Heart right ventricle (tissue), 16 donors: ENCODE measurements at regions not wholly inside any gene's neighbourhood (a gene's known extent, or its start where the extent isn't known, plus 50 kb on each side); places are given as distances from the start of the nearest gene placed in this dataset.

Experiments used
- ATAC-seq, 8 donors: fragments of 200-7000 bp; cut with Tn5 transposase; one replicate each; pipeline ENCODE4 v1.9.1; 2020; ENCODE audit warnings: mild to moderate bottlenecking in 8 of 8, moderate library complexity in 8 of 8, moderate number of reproducible peaks in 1 of 8
- DNase-seq, 2 donors: peaks; one replicate each; pipeline ENCODE4 v3.0.0-alpha.2; 2020
- H3K27ac ChIP-seq, 10 donors: fragments of 200-600 bp; sonication (generic) in 2 of 10; one replicate each; pipeline versions ENCODE4 v1.5.0 to v1.8.0; 2020 to 2022; ENCODE audit warnings: mild to moderate bottlenecking in 3 of 10
- H3K27me3 ChIP-seq, 7 donors: fragments of 200-600 bp; one replicate each; pipeline ENCODE4 v1.8.0; 2021 to 2022; ENCODE audit warnings: mild to moderate bottlenecking in 2 of 7
- H3K36me3 ChIP-seq, 9 donors: fragments of 200-600 bp; sonication (generic) in 1 of 9; one replicate each; pipeline versions ENCODE4 v1.5.0 to v1.8.0; 2020 to 2022; ENCODE audit warnings: mild to moderate bottlenecking in 2 of 9
- H3K4me1 ChIP-seq, 9 donors: fragments of 200-600 bp; sonication (generic) in 1 of 9; one replicate each; pipeline versions ENCODE4 v1.5.0 to v1.8.0; 2020 to 2022; ENCODE audit warnings: mild to moderate bottlenecking in 4 of 9
- H3K4me3 ChIP-seq, 10 donors: fragments of 200-600 bp; sonication (generic) in 2 of 10; one replicate each; pipeline versions ENCODE4 v1.5.0 to v1.8.0; 2020 to 2022; ENCODE audit warnings: mild to moderate bottlenecking in 7 of 10, moderate library complexity in 2 of 10
- H3K9me3 ChIP-seq, 11 donors: fragments of 200-600 bp in 10 of 11; sonication (generic) in 2 of 11; one replicate each; pipeline versions ENCODE4 v1.5.0 to v1.8.0; 2013 to 2022; ENCODE audit warnings: mild to moderate bottlenecking in 2 of 11, control low read depth in 1 of 11, moderate library complexity in 1 of 11
- WGBS, 2 donors: extraction: QIAGEN DNeasy Blood & Tissue Kit; methylation state at CpG; one replicate each; pipeline ENCODE4 v1.1.7; 2013; ENCODE audit warnings: inconsistent platforms in 1 of 2; 5-methylcytosine and 5-hydroxymethylcytosine counted together
- intact Hi-C, 10 donors: fragments of 100-400 bp; cut with DNase I; formaldehyde crosslinking; loops; one replicate each; pipeline versions ENCODE4 v1.11.1 to v1.14.2; 2022
- TF ChIP-seq, protein P1 (sequence below), 9 donors: fragments of 200-600 bp; sonication (generic) in 2 of 9; IDR thresholded peaks; one replicate each; pipeline versions ENCODE4 v1.5.0 to v1.8.0; 2021 to 2022; ENCODE audit warnings: antibody characterized with exemption in 9 of 9, mild to moderate bottlenecking in 5 of 9, moderate library complexity in 1 of 9
- donor health status: Arrhythmogenic right ventricular cardiomyopathy.
- donor health status: ischemic (EF 13 %, LVEDD 7.1; RV severe dilation, severe dysfunction).
- donor health status: healthy with polysubstance abuse.
- donor health status: DM: no; HTN: yes; CAD: no.
- donor health status: DM: no; HTN: no; CAD: no.
- donor health status: ischemic (EF 25% LVEDD 6.9; RV normal size, moderate dysfunction).
- donor health status: ischemic (EF 25% LVEDD 5.7; RV mildly dilated, moderate dysfunction).
- donor health status: healthy.
- donor health status: DM: yes; HTN: yes; CAD: no.
- donor health status: Ischemic cardiomyopathy.
- donor health status: ischemic (EF 35%, LVEDD 5.7; RV mildly dilated, moderate dysfunction).
- donor health status: nonischemic (EF 11% LVEDD 7.7; RV severe dilation, severe dysfunction).
- donor health status: DM: yes; HTN: yes; CAD: no.
- donor health status: PGD.
- donor health status: ischemic (EF 29% LVEDD 5.4; RV normal size, mild dysfunction).
- donor health status: nonischemic (EF 23%, LVEDD 6.1; RV moderate dilation, normal function).

- intact Hi-C loops = no loop called here
- no peak for ATAC-seq
These were observed 905.2 kb upstream of the ZNF722 start for GRCh38 chr7:63093481-63093880.

GRCh38 chr7:63096141-63096540 lies 902.5 kb upstream of the ZNF722 start:
- Histone ChIP-seq H3K27ac (no peak overlapping the region), H3K9me3 (peaks cover 0 to 32% (median 3%) of the 10 kb centered on the region in 11 donors), H3K4me1 (no peaks in the 10 kb centered on the region), H3K36me3 (no peaks in the 10 kb centered on the region), H3K27me3 (no peaks in the 10 kb centered on the region), H3K4me3 (no peak overlapping the region)
- ATAC-seq = no peak
- 68 to 70% methylated on average over 3 of the region's 3 CpGs for WGBS, 2 donors
- intact Hi-C loops = no loop called here
- TF ChIP-seq, protein P1, sequence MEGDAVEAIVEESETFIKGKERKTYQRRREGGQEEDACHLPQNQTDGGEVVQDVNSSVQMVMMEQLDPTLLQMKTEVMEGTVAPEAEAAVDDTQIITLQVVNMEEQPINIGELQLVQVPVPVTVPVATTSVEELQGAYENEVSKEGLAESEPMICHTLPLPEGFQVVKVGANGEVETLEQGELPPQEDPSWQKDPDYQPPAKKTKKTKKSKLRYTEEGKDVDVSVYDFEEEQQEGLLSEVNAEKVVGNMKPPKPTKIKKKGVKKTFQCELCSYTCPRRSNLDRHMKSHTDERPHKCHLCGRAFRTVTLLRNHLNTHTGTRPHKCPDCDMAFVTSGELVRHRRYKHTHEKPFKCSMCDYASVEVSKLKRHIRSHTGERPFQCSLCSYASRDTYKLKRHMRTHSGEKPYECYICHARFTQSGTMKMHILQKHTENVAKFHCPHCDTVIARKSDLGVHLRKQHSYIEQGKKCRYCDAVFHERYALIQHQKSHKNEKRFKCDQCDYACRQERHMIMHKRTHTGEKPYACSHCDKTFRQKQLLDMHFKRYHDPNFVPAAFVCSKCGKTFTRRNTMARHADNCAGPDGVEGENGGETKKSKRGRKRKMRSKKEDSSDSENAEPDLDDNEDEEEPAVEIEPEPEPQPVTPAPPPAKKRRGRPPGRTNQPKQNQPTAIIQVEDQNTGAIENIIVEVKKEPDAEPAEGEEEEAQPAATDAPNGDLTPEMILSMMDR (IDR thresholded peaks at IDR 0.05) = no peak
- DNase-seq = no peak

More at GRCh38 chr7:63093481-63093880, 905.2 kb upstream of the ZNF722 start:
- Histone ChIP-seq H3K9me3 (peaks cover 0 to 58% (median 6%) of the 10 kb centered on the region in 11 donors), H3K4me3 (no peak overlapping the region), H3K27ac (no peak overlapping the region), H3K27me3 (no peaks in the 10 kb centered on the region), H3K4me1 (no peaks in the 10 kb centered on the region), H3K36me3 (no peaks in the 10 kb centered on the region)
- DNase-seq = no peak
- whole genome bisulfite sequencing, 2 donors = 64 to 67% methylated on average over 1 of the region's 1 CpG
- TF ChIP-seq, protein P1 (IDR thresholded peaks at IDR 0.05) = no peak

- DNase-seq = no peak
- Histone ChIP-seq H3K27me3 (no peaks in the 10 kb centered on the region), H3K27ac (no peak overlapping the region), H3K9me3 (peaks cover 0 to 52% (median 0%) of the 10 kb centered on the region in 11 donors), H3K4me1 (no peaks in the 10 kb centered on the region), H3K4me3 (no peak overlapping the region), H3K36me3 (no peaks in the 10 kb centered on the region)
- ATAC-seq = no peak
- TF ChIP-seq, protein P1 (IDR thresholded peaks at IDR 0.05) = no peak
- 63 to 65% methylated on average over 4 of the region's 4 CpGs for WGBS, 2 donors
- intact Hi-C loops = no loop called here
These were observed 894.0 kb upstream of the ZNF722 start for GRCh38 chr7:63104666-63105065.

DNA sequence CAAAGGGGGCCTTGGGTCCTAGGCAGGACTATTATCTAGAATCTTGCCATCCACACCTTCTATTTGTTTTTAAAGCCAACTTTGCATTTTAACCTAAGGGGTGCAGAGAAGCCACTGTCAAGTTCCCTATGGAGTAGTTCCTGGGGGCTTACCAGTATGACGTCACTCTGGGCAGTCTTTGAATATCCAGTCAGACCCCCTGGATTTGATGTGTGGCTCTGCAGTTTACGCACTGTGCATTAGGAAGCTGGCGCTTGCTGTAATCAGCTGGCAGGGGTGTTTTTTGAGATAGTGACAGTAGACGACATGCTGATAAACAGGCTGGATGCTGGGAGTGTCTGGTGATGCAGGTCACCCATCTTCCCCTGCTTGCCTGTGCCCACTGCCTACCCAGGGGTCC lies 892.7 kb upstream of the ZNF722 start:
- H3K27ac ChIP-seq = no peak overlapping the region
- TF ChIP-seq, protein P1 (IDR thresholded peaks at IDR 0.05) = no peak
- H3K27me3 ChIP-seq = no peaks in the 10 kb centered on the region
- H3K4me3 ChIP-seq = no peak overlapping the region
- 79 to 88% methylated on average over 4 of the region's 4 CpGs for WGBS, 2 donors
- H3K9me3 ChIP-seq = peaks cover 0 to 44% (median 0%) of the 10 kb centered on the region in 11 donors
- H3K36me3 ChIP-seq = no peaks in the 10 kb centered on the region
- no peak for ATAC-seq
- no peaks in the 10 kb centered on the region for H3K4me1 ChIP-seq
- DNase-seq = no peak
- intact Hi-C loops = no loop called here
